NCI-H2171 (cell line): ENCODE measurements at regions not wholly inside any gene's neighbourhood (a gene's known extent, or its start where the extent isn't known, plus 50 kb on each side); places are given as distances from the start of the nearest gene placed in this dataset.

Experiments used
- DNase-seq: peaks from one replicate; lab custom pipeline; 2025; lab: John Stamatoyannopoulos, UW

DNA sequence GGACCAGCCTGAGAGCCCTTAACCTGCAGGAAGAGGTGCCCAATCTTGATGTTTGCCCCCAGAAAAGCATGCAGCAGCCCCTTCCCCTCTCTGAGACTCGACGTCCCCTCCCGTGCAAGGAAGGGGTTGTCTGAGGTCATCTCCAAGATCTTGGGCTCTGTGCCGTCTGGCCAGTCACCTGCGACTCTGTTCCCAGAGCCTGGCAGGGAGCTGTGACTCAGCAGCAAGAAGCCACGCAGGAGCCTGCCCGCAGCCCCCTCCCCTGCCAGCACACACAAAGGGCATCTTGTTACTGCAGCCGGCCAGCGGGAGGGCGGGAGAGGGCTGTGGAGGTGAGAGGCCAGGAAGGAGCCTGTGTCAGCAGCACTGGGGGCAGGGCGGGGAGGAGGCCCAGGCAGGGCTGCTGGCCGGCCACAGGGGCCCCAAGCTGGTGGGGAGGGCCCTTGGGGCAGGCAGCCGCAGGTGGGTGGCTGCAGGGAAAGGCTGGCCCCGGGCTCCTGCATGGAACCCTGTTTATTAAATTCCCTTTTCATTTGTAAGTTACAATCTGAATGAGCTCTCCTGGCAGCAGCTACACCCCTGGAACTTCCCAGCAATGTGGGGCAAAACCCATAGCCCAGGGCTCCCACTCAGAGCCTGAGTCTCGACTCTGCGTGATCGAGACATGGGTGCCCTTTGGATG is 103.7 kb upstream of the ZMIZ1 start:
- DNase-seq, result no peak

DNA sequence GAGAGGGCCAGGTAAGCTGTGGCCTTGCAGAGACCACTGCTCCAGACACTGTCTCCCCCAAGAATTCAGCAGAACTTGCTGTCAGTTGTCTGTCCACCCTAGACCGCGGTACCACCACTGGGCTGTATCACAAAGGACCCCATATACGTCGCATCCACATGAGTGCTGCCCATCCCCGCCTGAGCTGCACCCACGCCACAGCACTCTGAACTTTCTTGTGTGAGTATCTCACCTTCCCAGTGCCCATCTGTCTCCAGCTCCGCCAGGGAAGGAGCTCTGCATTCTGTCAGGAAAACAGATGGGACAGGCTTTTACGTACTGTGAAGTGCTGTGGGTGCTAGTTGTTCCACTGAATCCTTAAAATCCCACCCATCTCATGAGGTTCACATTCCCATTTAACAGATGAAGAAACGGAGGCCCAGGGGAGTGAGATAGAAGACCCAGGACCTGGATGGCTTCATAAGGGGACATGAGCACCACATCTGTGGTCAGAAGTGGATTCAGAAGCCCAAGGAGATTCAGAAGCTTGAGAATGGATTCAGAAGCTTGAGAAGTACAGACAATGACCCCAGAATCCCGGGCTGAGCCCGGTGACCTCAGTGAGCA is 102.5 kb upstream of the ZMIZ1 start:
- DNase-seq, result no peak

DNA sequence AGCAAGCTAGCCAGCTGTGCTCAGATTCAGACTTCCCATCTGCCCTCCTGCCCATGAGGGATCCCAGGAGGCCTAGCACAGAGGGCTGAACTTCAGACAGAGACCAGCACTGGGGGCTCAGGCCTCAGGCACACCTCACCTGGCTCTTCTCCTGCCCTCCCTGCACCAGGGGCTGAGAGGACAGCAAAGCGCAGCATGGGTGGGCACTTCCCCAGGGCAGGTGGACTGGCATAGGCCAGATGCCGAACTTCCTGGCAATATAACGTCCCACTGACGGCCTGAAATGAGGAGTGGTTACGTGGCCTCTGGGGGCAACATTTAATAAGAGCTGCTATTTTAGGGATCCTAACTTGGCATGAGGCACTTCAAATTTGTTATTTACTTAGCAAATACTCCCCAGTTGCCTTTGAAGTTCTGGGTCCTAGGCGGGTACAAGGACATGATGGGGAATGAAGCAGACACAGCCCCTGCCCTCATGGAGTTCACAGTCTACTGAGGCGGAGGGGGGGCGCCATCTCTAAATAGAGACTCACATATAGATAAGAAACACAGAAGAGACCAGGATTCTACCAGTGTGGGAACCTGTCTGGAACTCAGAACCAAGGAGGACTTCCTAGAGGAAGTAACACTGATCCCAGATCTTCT is 101.8 kb upstream of the ZMIZ1 start:
- DNase-seq, result no peak

DNA sequence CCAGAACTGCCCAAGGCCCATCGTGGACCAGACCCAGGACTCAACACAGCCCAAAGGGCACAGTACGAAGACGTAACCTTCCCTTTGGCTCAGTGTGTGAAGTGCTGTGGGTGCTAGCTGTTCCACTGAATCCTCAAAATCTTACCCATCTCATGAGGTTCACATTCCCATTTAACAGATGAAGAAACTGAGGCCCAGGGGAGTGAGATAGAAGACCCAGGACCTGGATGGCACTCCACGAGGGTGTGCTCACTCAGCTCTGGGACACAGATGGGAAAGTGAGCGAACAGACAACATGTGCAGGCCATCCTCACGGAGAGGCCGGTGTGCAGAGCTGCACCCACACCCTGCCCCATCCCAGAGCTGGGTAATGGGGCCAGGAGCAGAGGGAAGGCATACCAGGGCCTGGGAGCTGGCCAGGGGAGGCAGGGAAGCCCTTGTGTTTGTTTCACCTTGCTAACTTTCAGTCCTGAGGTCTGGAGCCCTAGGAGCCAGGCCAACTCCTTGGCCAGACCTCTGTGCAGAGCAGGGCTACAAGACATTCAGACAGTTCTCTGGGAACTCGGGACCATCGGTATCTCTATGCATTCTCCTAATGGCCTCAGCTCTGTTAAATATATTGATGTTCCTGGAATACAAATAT is 100.3 kb upstream of the ZMIZ1 start:
- DNase-seq, result no peak

DNA sequence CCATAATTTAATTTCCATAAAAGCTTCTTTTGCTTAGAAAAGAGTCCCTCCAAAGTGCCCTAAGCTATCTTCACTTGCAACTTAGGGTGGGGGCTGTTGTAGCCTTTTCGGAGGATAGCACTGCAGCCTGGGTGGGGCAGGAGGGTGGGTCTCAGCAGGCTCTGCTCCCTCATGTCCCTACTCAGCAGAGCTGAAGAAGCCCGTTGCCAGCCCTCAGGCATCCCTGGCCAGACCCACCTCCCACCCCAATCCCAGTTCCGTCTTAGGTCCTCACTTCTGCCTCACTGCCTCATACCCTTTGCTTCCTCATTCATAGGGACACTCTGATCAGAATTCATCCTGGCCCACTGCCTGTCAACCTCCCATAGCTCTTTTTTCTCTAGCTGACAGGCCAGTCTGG is 99.8 kb upstream of the ZMIZ1 start:
- no peak for DNase-seq

DNA sequence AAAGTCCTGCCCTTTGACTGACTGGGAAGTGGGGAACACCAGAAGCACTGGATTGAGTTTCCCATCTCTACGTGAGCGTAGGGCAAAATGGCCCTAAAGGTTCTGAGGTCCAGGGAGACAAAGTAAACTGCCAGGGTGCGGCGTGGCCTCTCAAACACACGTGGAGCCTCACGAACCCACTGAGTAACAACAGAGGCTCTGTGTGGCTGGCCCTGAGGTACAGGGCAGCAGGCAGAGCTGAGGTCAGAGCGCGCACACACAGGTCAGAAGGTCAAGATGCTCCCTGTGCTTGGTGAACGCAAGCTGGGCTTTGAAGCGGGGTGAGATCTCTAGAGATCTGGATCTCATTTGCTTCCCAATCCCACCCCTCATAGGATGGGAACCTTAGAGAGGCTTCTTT is 99.0 kb upstream of the ZMIZ1 start:
- no peak for DNase-seq

DNA sequence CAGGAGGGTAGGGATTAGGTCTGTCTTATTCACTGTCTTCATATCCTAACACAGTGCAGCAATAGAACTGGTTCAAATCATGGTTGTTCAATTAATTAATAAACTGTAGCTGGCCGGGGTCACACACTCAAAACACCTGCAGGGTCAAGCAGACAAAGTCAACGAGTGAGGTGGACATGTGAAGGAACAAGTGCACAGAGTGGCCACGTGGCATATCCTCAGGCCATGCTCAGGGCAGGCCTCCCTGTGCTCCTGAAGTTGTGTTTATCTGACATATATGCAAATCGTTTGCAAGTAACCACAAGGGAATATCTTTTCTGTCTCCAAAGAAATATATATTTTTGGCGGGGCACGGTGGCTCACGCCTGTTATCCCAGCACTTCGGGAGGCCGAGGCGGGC is 98.5 kb upstream of the ZMIZ1 start:
- DNase-seq, result no peak

DNA sequence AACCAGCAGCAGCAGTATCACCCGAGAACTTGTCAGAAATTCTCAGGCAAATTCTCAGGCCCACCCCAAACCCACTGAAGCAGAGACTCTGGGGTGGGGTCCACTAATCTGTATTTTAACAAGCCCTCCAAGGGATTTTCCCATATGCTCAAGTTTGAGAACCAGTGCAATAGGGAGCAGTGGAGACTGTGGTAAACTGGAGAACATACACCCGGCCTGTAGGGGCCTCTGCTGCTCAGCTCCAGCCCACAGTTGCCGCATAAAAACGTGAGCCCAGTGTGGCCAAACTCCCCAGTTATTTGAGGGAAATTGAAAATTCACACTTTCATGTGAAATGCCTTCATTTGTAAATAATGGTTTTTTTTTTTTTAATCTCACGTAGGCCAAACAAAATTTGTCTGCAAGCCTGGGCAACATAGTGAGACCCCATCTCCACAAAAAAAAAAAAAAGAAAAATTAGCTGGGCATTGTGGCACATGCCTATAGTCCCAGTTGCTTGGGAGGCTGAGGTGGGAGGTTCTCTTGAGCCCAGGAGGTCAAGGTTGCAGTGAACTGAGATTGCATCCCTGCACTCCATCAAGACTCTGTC is 97.6 kb upstream of the ZMIZ1 start:
- no peak for DNase-seq

DNA sequence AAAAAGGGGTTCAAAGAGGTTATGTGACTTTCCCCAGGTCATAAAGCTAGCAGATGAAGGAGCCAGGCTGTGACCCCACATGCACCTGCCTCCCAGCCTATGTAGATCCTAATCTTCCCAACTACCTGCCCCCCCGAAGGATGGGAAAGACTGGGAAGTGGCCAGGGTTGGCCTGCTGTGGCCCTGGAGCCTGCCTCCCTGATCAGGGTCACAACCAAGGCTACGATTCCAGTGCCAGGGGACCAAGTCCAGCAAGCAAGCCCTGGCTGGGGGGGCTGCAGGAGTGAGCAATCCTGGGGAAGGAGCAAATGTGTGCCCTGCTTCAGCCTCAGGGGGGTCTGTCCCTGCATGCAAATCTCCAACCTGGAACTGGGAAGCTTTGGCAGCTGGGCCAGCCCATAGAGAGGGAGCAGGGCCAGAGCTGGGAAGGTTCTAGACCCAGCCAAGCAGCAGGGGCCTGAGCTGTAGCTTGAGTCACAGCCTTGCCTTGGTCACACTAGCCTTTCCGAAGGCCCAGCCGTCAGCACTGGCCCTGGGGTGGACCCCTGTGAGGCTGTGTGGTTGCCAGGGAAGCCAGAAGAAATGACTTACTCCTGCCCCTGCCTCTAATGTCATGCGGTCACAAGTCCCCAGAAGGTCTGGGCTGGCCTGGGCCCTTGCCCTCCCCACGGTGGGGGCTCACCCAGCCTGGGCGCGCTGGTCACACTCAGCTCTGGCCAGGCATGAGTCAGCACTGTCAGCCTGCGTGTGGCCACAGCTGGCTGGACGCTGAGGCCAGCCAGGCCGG is 96.4 kb upstream of the ZMIZ1 start:
- DNase-seq, result no peak

DNA sequence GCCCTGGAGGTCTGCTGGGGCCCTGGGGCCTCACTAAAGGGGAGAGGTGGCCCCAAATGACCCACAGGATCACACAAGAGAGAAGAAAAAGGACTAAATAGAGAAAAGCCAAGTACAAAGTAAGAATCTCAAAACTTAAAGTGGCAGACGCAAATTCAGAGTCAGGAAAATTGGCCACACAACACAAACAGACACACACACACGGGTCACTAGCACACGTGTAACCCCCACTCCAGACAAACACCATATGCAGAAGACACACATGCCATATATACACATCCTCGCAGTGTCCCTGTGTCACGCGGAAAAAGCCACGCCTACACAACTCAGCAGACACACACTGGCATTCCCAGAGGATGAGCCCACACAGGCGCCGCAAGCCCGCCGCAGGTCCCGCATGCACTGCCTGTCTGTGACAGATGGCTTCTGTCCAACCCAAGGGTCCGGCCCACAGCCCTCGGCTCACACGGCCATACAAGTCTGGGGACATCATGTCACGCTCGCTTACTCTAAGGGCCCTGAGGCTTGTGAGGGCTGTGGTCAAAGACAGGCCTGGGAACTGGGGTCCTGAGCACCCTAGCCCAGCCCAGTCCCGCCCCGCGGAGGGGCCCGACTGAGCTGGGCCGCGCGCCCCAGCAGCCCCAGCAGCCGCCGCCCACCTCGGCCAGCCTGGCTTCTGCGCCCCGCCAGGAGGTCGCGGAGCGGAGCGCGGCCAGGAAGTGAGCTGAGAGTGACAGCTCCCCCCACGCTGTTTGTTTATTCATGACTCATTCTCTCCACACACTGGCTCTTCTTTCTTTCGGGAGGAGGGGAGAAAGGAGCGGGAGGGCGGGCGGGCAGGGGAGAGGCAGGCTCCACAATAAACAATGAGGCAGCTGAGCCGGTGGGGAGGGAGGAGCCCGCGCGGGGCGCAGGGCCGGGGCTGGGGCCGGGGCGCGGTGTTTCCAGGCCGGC is 95.5 kb upstream of the ZMIZ1 start:
- DNase-seq, result peak; percentile 67

DNA sequence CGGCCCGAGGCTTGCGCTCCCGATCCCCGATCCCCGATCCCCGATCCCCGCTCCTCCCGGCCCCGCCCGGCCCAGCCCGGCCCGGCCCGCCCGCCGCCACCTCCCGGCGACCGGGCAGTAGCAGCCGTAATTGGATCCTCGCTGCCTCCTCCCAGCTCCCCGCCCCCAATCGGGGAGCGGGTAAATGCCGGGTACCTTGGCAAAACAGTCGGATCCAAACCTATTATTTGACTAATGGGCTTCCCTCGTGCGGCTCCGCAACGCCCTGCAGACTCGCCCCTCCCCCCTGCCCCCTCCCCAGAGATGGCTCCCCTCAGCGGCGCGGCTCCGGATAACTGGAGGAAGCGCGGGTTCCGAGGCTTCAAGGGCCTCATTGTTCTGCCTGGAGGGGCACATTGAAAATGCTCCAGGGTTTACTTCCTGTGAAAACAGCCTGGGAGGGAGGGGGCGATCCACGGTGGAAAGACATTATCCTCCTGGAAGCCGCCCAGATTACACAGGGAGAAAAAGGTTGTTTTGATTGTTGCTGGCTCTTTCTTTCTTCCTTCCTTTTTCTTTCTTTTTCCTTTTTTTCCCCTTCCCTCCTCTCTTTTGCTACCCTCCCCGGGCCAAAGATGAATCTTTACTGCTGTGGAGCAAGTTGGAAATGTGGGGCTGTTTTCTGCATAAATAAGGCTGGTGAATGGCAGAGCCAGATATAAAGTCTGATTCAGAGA is 94.7 kb upstream of the ZMIZ1 start:
- peak; percentile 75 for DNase-seq

DNA sequence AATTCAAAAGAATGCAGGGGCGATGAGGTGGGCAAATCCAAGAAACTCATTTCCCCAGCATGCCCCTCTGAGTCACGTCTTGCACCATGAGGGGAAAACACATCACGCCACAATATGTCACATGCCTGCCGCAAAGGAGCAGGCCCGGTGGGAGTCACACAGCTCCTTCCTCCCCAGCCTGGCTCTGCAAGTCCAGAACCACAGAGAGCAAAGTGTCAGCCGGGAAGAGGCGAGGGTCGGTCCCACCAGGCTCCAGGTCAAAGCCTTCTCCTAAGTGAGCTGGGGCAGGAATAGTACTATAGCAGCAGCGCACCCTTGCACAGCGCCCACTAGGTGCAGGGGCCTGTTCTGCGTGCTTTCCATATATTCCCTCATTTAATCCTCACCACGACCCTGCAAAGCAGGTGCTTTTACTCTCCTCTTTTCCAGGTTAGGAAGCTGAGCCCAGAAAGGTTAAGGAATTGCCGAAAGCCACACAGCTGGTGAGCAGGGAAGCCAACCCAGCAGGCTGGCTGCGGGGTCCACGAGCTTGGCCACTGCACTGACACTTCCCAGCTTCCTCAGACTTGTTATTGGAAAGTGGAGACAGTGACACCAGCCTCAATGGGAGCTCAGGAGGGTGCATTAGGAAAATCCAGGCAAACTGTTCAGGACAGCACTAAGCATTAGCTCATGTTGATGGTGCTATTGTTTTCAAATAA is 94.0 kb upstream of the ZMIZ1 start:
- peak; percentile 38 for DNase-seq

DNA sequence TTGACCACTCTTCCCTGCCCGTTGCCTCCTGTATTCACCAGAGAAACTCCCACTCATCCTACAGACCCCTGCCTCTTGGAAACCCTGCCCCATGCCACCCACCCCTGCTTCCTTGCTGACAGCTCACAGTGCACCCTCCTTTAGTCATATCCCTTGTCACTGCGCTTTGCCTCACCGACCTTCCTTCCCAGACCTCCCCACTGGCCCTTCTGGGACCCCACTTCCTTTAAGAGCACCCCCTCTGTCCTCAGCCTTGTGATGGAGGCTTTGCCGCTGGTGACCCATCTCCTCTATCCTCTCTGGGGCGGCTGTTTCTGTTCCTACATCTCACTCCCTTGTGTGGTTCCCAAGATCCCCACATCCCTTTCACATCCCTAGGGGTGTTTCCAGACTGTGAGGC is 92.8 kb upstream of the ZMIZ1 start:
- DNase-seq, result no peak

DNA sequence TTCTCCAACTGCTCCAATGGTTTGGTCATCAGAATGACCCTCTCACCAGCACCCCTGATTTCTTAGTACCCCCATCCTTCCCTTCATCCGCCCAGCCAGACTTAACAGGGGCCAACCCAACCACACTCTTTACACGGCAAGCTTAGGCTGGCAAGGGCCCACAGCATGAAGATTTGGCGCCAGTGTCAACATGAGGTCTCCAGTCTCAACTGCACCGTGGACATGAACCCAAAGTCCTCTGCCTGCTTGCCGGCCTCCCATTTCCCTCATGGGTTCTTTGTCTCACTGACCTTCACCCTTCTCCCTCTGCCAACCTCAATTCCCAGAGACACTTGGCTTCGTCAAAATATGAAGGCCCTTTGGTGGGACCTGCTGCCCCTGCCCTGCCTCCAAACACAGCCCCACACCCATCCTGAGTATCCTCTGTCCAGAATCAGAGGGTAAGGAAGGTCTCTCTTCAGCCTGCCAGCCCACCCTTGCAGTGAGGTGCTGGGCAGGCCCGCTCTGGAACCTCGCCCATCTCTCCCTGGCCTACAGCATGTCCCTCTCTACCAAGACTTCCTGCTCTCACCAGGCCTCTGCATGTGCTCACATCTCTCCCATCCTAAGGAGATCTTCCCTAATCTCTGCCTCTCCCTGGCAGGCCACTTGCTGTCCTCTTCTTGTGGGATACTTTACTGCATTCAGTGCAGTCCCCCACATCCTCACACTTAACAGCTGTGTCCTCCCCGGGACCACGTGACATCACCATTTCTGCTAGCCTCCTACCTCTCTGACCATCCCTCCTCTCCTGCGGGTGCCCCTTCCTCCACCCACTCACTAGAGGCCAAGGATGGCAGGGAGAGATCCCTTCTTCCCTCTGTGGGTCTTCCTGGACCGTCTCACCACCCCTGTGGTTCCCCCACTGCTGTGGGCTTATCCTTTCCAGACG is 91.7 kb upstream of the ZMIZ1 start:
- no peak for DNase-seq

DNA sequence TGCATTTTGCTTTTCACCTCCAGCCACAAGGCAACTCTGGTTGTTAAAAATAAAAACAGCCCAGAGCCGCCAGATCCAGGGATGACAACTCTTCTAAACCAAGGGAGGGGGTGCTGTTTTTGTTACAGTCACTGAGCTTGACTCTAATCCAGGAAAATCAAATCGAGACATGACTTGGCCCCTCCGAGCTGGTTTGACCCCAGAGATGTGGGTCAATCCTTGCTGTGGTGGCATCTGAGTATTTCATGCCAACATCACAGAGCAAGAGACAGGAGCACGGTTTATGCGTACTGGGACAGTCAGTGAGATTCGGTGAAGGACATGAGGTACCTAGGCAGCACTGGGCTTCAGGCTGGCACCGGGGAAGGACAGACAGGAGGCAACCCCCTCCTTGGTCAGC is 88.8 kb upstream of the ZMIZ1 start:
- DNase-seq, result no peak

DNA sequence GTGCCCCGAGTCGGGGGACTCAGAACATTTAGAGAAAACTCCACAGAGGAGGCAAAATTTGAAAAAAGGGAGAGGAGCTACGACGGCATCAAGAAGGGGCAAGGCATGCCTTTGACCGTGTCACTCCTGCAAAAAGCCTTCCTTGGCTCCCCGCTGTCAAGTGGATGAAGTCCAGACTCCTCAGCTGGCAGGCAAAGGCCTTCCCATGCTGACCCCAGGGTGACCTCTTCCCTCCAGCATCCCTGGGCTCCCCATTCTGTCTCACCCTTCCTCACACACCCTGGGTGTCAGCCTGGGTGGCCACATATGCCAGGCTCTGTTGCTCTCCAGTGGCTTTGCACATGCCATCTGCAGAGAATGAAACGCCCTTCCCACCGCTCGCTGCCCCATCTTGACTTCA is 88.4 kb upstream of the ZMIZ1 start:
- no peak for DNase-seq

DNA sequence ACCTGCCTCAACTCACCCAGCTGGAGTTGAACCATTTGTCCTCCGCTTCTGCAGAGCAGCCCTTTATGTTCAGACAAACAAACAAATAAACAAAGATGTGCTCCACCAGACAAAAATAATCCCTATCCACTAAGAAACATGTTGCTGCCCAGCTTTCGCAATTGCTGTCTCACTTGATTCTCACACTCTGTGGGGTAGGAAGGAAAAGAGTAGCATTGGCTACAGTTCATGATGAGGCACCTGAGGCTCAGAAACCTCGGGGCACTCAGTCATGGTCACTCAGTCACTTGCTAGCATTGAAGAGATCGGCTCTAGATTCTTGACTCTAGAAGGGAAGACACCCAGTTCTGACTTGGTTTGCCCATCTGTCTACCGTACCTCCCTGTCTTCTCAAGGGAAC is 88.0 kb upstream of the ZMIZ1 start:
- DNase-seq, result no peak

DNA sequence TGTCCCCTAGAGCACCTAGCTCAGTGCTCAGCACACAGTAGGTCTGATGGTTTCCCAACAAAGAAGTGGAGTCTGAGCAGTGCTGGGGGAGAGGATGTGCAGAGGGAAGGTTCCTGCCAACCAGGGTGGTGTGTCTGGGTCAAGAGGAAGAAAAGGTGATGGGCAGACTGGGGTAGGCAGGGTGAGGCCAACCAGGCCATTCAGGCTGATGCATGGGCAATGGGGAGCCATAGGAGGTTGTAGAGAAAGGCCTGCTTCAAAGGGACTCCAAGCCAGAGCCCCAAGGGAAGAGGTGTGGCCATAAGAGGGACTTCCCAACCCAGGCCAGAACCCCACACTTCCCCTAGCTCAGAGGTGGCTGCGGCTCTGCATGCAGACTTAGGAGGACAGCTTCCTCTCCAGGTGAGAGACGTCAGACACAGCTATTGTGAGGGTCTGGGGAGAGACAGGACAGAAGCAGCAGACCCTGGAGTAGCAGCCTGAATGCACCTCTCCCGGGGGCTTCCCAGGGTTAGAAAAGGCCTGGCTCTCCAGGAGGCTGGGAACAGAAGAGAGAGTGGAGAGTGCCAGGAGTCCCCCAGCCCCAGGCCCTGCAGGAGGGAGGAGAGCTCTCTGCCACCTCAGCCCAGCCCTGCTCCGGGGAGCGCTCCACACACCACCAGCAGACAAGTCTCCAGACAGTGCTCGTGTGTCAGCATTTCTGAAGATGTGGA is 87.4 kb upstream of the ZMIZ1 start:
- no peak for DNase-seq
